GM12865 (cell line): ENCODE measurements at regions not wholly inside any gene's neighbourhood (a gene's known extent, or its start where the extent isn't known, plus 50 kb on each side); places are given as distances from the start of the nearest gene placed in this dataset.

Experiments
- DNase-seq: peaks from one replicate; pipeline ENCODE4 v3.0.0; 2010; ENCODE audit warnings: low read depth
- H3K4me3 ChIP-seq: 2 replicates; pipeline ENCODE4 v1.5.1; 2011; ENCODE audit warnings: mild to moderate bottlenecking, low read depth, low read length, control low read depth
- TF ChIP-seq, protein P1 (sequence below): IDR thresholded peaks from 2 replicates; pipeline ENCODE4 v1.5.1; 2011; ENCODE audit warnings: low read length, control low read depth, low read depth, inconsistent platforms; ENCODE audit not compliant: insufficient read depth; ENCODE audit errors: missing control alignments

DNA sequence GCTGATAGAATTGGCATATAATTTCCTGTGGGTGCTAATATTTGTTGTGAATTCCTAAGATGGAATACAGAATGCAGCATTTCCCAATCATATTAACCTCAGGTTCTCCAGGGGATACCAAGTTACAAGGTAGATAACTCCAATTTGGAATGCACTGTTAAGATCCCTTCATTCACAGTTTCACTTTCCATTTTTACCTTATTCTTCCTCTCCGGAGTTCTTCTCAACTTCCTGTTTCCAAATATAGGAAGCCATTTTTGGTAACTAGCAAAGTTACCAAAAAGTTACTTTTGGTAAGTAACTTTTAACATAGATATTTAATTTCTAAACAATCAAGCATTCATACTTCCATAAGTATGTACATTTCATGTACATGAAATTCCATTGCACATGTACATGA, 63.5 kb upstream of the PHACTR2 start:
- TF ChIP-seq, protein P1, sequence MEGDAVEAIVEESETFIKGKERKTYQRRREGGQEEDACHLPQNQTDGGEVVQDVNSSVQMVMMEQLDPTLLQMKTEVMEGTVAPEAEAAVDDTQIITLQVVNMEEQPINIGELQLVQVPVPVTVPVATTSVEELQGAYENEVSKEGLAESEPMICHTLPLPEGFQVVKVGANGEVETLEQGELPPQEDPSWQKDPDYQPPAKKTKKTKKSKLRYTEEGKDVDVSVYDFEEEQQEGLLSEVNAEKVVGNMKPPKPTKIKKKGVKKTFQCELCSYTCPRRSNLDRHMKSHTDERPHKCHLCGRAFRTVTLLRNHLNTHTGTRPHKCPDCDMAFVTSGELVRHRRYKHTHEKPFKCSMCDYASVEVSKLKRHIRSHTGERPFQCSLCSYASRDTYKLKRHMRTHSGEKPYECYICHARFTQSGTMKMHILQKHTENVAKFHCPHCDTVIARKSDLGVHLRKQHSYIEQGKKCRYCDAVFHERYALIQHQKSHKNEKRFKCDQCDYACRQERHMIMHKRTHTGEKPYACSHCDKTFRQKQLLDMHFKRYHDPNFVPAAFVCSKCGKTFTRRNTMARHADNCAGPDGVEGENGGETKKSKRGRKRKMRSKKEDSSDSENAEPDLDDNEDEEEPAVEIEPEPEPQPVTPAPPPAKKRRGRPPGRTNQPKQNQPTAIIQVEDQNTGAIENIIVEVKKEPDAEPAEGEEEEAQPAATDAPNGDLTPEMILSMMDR = no peak
- DNase-seq = no peak
- no peak overlapping the region for H3K4me3 ChIP-seq

- DNase-seq = no peak
- H3K4me3 ChIP-seq = no peak overlapping the region
- TF ChIP-seq, protein P1 = no peak
Measured at GRCh38 chr6:143613749-143614148, 64.0 kb upstream of the PHACTR2 start.

DNA sequence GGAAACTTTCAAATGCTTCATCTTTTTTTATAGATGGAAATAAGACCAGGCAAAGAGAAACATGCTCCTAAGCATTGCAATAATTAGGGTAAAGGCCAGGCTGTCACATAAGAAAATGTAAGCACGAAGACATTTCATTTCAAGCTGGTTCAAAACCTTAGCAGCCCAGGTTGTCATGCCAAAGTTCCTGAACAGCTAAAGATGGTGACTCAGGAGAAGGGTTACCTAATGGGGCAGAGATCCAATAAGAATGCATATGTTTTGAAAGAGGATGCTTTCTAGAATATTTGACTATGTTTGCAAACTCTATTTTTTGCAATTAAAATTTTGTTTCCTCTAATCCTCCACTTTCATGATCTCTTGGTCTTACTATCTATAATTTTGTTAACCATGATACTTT, 65.6 kb upstream of the PHACTR2 start:
- no peak for DNase-seq
- H3K4me3 ChIP-seq = no peak overlapping the region
- TF ChIP-seq, protein P1 = no peak

- H3K4me3 ChIP-seq = no peak overlapping the region
- TF ChIP-seq, protein P1 = no peak
- DNase-seq = no peak
Measured at GRCh38 chr6:143611580-143611979, 66.2 kb upstream of the PHACTR2 start.

- H3K4me3 ChIP-seq = no peak overlapping the region
- DNase-seq = no peak
- TF ChIP-seq, protein P1 = no peak
Measured at GRCh38 chr6:143609972-143610371, 67.8 kb upstream of the PHACTR2 start.

DNA sequence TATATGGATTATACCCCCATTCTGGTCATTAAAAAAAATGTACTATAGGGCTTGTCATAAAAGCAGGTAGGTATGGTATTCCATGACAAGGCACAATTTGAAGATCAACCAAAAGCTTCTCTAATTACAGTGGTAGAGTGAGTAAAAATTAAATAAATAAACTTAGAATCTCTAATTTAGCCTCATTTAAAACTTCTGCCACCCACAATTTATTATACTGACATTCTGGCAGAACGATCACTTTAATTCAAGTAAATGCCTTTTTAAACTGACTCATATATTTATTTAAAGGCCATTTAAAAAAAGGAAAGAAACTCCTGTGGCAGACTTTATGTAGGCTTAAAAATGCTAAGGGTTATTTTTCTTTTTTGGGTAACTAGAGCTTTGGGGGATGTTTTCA, 68.3 kb upstream of the PHACTR2 start:
- TF ChIP-seq, protein P1 = no peak
- no peak for DNase-seq
- no peak overlapping the region for H3K4me3 ChIP-seq

DNA sequence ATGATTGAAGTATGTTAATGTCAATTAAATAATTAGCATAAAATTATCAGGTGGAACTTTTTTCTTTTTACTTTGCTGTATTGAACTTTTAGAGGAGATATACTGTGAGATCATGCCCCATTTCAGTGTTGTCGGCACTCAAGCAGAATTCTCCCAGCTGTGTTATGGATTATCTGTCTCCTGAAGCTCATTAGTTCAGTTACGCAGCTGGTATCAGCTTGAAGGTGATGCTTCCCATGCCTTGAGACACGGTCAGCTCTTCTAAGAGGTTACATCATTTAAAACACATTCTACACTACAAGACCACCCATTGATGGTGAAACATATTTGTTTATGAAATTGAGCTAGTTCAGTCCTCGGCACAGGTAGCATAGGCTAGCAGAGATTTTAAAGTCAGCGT, 68.9 kb upstream of the PHACTR2 start:
- no peak overlapping the region for H3K4me3 ChIP-seq
- TF ChIP-seq, protein P1 = no peak
- DNase-seq = no peak
